ENCODE measurements at regions not wholly inside any gene's neighbourhood (a gene's known extent, or its start where the extent isn't known, plus 50 kb on each side); places are given as distances from the start of the nearest gene placed in this dataset.

GRCh38 chr22:42217752-42218280, 52.6 kb downstream of the TCF20 start:
- Histone ChIP-seq H3K27ac (ENCODE audit: low read depth, low read length) (no peak overlapping the region), H3K9me3 (ENCODE audit: control insufficient read depth, insufficient read depth, low read length) (no peaks in the 10 kb centered on the region), H3K27me3 (ENCODE audit: control insufficient read depth, insufficient read depth, low read length) (no peaks in the 10 kb centered on the region), H3K4me3 (ENCODE audit: low read depth, low read length) (no peak overlapping the region)
- ChIA-PET POLR2A (interaction anchor here (0.6 to 0.8 kb wide), 2 partner anchors 16 to 45 kb away, joined by 3 to 8 read pairs; no protein-coding TSS in a partner anchor), CTCF (interaction anchor here (1.2 kb wide), 1 partner anchor 226 kb away, joined by 4 read pairs; no protein-coding TSS in a partner anchor)
- TF ChIP-seq CTCF (IDR thresholded peaks at IDR 0.05; ENCODE audit: low read depth, low read length): no peak
- no peak for DNase-seq (ENCODE audit: low read depth, low spot score)

DNA sequence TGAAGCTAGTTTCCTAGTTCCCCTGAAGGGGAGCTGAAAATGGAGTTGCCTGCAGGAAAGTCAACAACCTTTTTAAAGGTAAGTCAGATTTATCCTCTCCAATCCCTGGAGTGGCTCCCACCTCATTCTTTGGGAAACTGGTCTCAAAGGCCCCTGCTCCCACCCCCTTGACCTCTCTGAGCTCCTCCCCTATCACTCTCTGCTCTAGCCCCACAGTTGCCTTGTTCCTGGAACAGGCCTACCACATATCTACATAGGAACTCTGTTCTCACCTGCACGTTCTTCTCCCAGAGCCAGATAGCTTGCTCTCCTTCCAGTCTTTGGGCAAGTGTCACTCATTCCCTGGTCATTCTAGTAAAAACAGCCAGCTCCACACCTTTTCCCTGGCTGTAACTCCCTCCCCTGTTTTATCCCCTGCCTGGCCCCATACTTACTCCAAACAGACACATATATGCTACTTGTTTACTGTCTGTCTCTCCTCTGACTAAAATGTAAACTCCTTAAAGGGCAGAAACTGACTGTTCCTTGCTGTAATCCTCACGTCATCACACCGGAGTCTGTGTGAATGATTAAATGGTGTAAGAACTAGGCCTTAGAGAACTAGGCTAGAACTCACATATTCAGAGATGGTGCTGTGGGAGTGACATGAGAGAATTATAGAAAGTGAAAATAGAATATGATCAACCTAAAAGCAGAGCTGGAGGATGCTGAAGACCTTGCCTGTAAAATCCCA, 53.3 kb downstream of the TCF20 start:
- no peak for DNase-seq (ENCODE audit: low read depth, low spot score)
- TF ChIP-seq CTCF (IDR thresholded peaks at IDR 0.05; ENCODE audit: low read depth, low read length): no peak
- Histone ChIP-seq H3K27me3 (ENCODE audit: control insufficient read depth, insufficient read depth, low read length) (no peaks in the 10 kb centered on the region), H3K27ac (ENCODE audit: low read depth, low read length) (no peak overlapping the region), H3K4me3 (ENCODE audit: low read depth, low read length) (no peak overlapping the region), H3K9me3 (ENCODE audit: control insufficient read depth, insufficient read depth, low read length) (no peaks in the 10 kb centered on the region)
- POLR2A ChIA-PET: interaction anchor here (0.8 kb wide), 1 partner anchor 15 kb away, joined by 3 read pairs; no protein-coding TSS in a partner anchor
- CTCF ChIA-PET: no interaction called here

DNA sequence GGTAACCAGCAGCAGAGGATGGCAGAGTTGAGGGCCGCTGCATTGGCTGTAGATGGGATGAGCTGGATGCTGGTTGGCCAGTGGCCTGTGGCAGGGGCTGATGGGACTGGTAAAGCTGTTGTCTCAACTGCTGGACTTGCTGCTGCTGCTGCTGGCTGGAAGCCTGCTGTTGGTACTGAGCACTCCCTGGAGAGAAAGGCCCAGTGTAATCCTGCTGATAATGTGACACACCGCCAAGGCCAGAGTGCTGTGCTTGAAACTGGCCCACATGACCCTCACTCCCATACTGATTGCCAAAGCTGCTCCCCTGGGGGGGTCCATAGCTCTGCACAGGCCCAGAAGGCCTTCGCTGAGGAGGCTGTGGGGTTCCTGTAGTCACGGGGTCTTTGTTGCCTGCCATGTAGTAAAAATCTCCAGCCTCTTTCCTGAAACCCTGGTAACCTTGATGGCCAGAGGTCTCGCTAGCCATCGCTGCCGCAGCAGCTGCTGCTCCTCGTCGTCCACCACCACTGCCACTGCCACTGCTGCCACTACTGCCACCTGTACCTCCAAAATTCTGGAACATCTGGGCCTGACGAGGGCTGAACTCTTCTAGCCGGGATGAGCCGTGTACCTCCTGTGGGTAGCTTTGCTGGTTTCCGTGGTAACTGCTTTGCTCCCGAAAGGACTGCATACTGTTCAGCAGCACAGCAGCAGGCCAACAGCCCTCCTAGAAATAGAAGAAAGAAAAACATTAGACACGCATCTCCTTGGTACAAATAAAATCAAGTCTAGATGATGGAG, 55.6 kb downstream of the TCF20 start:
- Histone ChIP-seq H3K27ac (ENCODE audit: low read depth, low read length) (no peak overlapping the region), H3K27me3 (ENCODE audit: control insufficient read depth, insufficient read depth, low read length) (no peaks in the 10 kb centered on the region), H3K9me3 (ENCODE audit: control insufficient read depth, insufficient read depth, low read length) (no peaks in the 10 kb centered on the region), H3K4me3 (ENCODE audit: low read depth, low read length) (no peak overlapping the region)
- TF ChIP-seq CTCF (IDR thresholded peaks at IDR 0.05; ENCODE audit: low read depth, low read length): no peak
- no peak for DNase-seq (ENCODE audit: low read depth, low spot score)
- ChIA-PET CTCF (interaction anchor here (0.5 kb wide), 1 partner anchor 230 kb away, joined by 3 read pairs; no protein-coding TSS in a partner anchor), POLR2A (no interaction called here)

DNA sequence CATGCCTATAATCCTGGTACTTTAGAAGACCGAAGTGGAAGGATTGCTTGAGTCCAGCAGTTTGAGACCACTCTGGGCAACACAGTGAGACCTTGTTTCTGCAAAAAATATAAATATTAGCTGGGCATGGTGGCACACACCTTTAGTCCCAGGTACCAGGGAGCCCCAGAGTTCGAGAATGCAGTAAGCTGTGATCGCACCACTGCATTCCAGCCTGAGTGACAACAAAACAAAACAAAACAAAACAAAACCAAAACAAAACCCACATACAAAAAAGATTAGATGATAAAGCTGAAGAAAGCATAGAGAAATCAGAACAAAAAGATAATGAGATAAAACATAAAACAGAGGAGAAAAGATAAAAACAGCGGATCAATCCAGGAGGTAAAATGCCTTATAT, 62.1 kb downstream of the TCF20 start:
- no peak overlapping the region for H3K4me3 ChIP-seq (ENCODE audit: low read depth, low read length)
- no peaks in the 10 kb centered on the region for H3K27me3 ChIP-seq (ENCODE audit: control insufficient read depth, insufficient read depth, low read length)
- POLR2A ChIA-PET: no interaction called here
- no peak overlapping the region for H3K27ac ChIP-seq (ENCODE audit: low read depth, low read length)
- H3K9me3 ChIP-seq (ENCODE audit: control insufficient read depth, insufficient read depth, low read length): no peaks in the 10 kb centered on the region
- DNase-seq (ENCODE audit: low read depth, low spot score): no peak
- CTCF ChIA-PET: interaction anchor here (0.5 to 1.2 kb wide), 3 partner anchors 15 to 237 kb away, joined by 3 to 4 read pairs (median 3); no protein-coding TSS in a partner anchor
- no peak for TF ChIP-seq CTCF (IDR thresholded peaks at IDR 0.05; ENCODE audit: low read depth, low read length)

Data from AG04450 (cell line).